A549 (cell line): ENCODE measurements at regions not wholly inside any gene's neighbourhood (a gene's known extent, or its start where the extent isn't known, plus 50 kb on each side); places are given as distances from the start of the nearest gene placed in this dataset.

Experiments used
- MAX ChIP-seq: IDR thresholded peaks from 2 replicates; pipeline ENCODE4 v1.6.1; 2012
- NR3C1 ChIP-seq: fragments of >200 bp; sonication (Bioruptor Twin); formaldehyde crosslinking; IDR thresholded peaks from 3 replicates; pipeline ENCODE4 v1.6.1; 2017
- POLR2A ChIP-seq: IDR thresholded peaks from 2 replicates; pipeline ENCODE4 v1.6.1; 2012; ENCODE audit warnings: mild to moderate bottlenecking, low read length

DNA sequence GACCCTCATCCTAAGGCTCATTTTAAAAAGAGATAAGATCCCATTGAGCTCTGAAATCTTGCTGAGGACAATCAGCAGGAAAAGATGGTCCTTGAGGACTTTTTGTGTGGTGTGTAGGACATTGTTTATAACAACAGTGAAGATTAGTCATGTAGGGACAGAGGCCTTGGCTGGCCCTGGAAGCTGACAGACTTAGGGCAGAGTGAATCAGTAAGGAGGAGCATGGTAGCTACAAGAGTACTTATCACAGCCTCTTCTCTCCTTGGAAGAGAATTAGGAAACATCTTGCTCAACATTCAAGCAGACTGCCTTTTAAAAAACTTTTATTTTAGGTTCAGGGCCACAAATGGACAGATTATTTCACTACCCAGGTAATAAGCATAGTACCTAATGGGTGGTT lies 665.9 kb upstream of the SALL1 start:
- TF ChIP-seq MAX, result no peak
- no peak for TF ChIP-seq NR3C1
- TF ChIP-seq POLR2A, result no peak
